ENCODE measurements at regions not wholly inside any gene's neighbourhood (a gene's known extent, or its start where the extent isn't known, plus 50 kb on each side); places are given as distances from the start of the nearest gene placed in this dataset.

DNA sequence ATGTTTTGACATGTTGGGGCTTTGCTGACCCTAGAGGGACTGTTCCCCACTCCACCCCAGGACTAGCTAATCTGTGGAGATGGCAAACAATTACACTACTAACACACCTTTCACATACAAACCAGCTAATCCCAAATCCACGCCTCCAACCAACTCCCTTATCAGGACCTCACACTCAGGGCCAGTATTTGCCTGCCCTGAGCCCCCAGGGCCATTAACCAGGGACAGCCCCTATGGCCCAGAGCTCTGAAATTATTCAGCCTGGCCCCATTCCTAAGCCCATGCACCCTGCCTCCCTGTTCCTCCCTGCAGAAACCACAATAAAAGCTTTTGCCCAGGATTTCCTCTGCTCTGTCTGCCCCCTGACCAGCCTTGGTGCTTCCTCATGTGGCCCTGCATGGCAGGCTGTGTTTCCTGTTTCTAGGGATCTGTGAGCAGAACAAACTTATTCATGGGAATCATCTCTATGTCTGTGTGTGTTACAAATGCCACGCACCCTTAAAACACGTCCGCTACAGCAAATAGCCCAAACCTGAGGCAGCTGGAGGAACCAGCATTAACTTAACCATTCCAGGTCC is 121.2 kb downstream of the PXDC1 start:
- TF ChIP-seq, protein P1, sequence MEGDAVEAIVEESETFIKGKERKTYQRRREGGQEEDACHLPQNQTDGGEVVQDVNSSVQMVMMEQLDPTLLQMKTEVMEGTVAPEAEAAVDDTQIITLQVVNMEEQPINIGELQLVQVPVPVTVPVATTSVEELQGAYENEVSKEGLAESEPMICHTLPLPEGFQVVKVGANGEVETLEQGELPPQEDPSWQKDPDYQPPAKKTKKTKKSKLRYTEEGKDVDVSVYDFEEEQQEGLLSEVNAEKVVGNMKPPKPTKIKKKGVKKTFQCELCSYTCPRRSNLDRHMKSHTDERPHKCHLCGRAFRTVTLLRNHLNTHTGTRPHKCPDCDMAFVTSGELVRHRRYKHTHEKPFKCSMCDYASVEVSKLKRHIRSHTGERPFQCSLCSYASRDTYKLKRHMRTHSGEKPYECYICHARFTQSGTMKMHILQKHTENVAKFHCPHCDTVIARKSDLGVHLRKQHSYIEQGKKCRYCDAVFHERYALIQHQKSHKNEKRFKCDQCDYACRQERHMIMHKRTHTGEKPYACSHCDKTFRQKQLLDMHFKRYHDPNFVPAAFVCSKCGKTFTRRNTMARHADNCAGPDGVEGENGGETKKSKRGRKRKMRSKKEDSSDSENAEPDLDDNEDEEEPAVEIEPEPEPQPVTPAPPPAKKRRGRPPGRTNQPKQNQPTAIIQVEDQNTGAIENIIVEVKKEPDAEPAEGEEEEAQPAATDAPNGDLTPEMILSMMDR (IDR thresholded peaks at IDR 0.05) = no peak
- no peak for TF ChIP-seq POLR2A (IDR thresholded peaks at IDR 0.05)
